ENCODE measurements at regions not wholly inside any gene's neighbourhood (a gene's known extent, or its start where the extent isn't known, plus 50 kb on each side); places are given as distances from the start of the nearest gene placed in this dataset.
"Not testable (repeated sequence)": the region's sequence is repeated elsewhere in the genome, so short reads cannot be mapped to it uniquely, and the experiment has no call there.

DNA sequence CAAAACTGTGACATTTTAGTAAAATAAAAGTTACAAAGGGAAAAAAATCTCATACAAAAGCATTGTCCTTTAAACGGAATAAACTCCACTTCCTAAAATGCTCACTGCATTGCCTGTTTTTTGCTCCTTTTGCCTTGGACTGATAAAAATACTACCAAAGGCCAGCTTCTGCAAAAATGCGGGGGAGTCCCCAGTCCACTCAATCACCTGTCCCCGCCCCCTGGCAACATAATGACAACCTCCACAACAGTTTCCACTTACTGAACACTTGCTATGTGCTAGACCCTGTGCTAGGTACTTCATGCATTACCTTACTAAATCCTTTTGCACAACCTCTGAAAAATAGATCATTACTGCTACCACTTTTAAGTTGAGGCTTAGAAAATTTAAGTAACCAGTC, 172.7 kb upstream of the CCL2 start:
- DNase-seq (ENCODE audit: low read depth) = no peak

- DNase-seq (ENCODE audit: low read depth) = not testable (repeated sequence)
Observed at GRCh38 chr17:34089042-34089441, 166.0 kb upstream of the CCL2 start.

GRCh38 chr17:34090593-34090992, 164.5 kb upstream of the CCL2 start:
- DNase-seq (ENCODE audit: low read depth) = no peak

- DNase-seq (ENCODE audit: low read depth) = no peak
Observed at GRCh38 chr17:34091975-34092374, 163.1 kb upstream of the CCL2 start.

GRCh38 chr17:34095106-34095505, 160.0 kb upstream of the CCL2 start:
- no peak for DNase-seq (ENCODE audit: low read depth)

DNA sequence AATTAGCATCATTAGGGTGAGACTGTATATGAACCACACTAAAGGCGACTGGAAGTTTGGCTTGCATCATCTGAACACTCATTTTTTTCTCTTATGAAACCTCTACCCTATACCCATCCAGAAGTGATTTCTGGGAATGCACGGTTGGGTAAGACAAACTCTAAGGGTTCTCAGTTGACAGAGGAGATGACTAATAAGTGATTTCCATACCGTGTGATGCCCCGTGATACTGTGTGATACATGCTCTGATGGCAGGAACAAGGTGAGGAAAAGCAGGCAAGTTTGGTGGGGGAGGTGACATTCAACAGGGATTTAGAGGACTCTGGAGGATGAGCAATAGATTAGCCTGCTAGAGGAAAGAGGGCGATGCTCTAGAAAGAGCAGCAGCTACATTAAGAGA, 156.4 kb upstream of the CCL2 start:
- no peak for DNase-seq (ENCODE audit: low read depth)

- DNase-seq (ENCODE audit: low read depth) = no peak
Observed at GRCh38 chr17:34099859-34100515, 155.1 kb upstream of the CCL2 start.

DNA sequence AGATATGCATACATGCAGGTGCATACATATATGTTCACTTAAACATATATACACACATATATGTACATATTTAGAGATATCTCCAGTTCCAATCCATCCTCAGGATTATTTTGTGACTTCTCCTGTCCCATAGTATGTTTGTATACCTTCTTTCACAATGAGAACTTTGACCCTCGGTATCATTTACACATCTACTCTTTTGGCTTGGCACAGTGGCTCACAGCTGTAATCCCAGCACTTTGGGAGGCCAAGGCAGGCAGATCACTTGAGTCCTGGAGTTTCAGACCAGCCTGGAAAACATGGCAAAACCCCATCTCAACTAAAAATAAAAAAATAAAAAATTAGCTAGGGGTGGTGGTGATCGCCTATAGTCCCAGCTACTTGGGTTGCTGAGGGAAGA, 148.1 kb upstream of the CCL2 start:
- no peak for DNase-seq (ENCODE audit: low read depth)

- DNase-seq (ENCODE audit: low read depth) = no peak
Observed at GRCh38 chr17:34110315-34110714, 144.8 kb upstream of the CCL2 start.

DNA sequence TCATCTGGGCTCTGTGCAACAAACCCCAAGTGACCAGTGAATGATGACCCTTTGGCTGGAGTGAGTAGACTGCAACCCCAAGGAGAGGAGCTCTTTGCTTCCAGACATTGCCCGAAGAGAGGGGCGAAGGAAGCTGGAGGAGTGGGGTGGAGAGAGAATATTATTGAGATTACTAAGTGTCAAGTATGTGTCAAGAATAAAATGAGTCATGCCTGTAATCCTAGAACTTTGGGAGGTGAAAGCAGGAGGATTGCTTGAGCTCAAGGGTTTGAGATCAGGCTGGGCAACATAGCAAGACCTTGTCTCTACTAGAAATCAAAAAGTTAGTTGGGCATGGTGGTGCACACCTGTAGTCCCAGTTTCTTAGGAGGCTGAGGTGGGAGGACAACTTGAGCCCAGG, 142.0 kb upstream of the CCL2 start:
- DNase-seq (ENCODE audit: low read depth) = no peak

- no peak for DNase-seq (ENCODE audit: low read depth)
Observed at GRCh38 chr17:34114174-34114573, 140.9 kb upstream of the CCL2 start.

GRCh38 chr17:34116306-34116705, 138.8 kb upstream of the CCL2 start:
- DNase-seq (ENCODE audit: low read depth) = no peak

DNA sequence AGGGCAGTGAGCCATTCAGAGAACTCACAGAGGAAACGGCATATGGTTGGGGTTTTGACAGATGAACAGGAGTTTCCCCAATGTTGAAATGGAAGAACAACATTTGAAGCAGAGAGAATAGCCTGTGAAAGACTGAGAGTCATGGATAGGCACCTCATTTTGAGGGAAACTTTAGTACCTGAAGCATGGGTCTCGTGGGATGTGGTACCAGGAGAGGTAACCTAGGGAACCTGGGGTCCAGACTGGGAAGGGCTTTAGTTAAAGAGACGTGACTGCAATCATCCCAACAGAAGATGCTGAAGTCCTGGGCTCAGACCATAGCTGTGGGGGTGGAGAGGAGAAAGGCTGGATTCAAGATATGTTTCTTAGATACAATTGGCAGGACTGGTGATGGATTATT, 137.8 kb upstream of the CCL2 start:
- no peak for DNase-seq (ENCODE audit: low read depth)

DNA sequence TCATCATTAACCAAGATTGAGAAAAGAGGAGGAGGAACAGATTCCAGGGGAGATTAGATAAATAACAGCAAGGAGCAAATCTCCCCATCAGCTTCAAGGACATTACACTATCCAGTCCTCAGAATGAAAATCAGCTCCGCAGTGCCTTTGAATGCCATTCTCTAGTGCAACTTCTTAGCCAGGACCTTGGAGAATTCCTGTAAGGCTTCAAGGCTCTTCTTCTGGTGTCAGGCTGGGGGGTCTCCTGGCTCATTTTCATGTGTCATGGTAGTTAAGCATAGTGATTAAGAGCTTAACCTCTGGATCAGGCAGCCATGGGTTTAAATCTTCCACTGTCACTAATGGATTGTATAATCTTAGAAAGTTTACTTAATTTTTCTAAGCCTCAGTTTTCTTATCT, 137.3 kb upstream of the CCL2 start:
- no peak for DNase-seq (ENCODE audit: low read depth)

DNA sequence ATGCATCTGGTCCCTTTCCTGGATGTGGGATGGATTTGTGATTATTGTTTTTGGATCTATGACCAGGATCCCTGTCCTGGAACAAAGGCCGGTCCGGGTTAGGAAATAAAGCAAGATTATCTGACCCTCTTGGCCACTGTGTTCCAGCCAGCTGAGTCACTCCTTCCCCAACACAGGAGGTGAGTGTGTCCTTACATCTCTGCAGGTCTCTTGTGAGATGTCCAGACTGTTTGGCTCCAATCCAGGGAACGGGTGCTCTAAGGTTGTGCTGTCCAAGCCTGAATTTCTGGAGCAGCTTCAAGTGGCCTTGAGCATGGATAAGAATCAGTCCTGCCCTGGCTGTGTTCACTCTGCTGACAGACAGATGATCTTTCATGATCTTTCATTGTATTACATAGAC, 136.5 kb upstream of the CCL2 start:
- no peak for DNase-seq (ENCODE audit: low read depth)

DNA sequence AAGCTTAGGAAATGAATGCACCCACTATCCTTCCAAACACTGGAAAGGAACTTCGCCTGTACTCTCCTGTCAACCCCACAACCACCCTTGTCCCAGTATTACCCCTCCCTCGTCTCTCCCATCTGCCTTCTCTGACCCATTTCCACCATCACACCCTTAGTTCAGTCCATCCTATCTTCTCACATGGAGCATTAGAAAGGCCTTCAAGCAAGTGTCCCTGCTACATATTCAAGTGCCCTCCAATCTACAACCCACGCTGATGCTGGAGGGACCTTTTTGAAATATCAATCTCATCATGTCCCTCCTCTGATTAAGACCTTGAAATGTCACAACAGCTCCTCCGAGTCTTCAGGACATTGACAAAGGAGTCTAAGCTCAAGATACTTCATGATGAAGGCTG, 133.8 kb upstream of the CCL2 start:
- DNase-seq (ENCODE audit: low read depth) = no peak

- DNase-seq (ENCODE audit: low read depth) = no peak
Observed at GRCh38 chr17:34122515-34122914, 132.6 kb upstream of the CCL2 start.

DNA sequence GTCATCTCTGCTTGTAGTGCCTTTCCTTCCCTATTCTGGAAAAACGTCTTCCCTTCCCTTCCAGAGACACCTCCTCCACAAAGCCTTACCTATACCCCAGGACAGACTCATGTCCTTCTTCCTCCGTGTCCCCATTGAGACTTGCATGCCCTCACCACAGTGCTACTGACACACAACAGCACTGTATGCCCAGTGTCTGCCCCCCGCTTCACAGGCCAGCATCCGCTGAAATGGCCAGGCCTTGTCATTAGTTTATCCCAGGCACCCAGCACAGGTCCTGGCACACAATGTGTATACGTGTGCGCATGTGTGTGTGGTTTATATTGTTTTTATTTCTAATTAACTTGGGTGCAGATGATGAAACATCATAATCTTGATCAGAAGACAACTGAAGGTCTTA, 130.1 kb upstream of the CCL2 start:
- DNase-seq (ENCODE audit: low read depth) = no peak

DNA sequence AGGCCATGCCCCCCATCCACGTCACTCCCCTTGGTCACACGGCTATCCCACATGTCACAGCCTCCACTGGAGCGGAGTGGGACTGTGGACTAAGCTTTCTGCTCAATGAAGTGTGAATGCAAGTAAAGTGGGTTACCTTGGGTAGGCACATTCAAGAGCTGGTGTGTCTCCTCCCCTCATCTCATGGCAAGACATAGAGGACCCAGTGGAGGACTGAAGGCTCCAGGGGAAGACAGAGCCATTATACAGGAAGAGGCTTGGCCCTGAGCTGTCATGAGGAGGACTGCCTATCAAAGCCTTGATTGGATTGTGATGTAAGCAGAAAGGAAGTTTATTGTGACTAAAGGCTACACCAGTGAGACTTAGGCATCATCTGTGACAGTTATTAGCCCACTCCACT, 129.2 kb upstream of the CCL2 start:
- DNase-seq (ENCODE audit: low read depth) = no peak

DNA sequence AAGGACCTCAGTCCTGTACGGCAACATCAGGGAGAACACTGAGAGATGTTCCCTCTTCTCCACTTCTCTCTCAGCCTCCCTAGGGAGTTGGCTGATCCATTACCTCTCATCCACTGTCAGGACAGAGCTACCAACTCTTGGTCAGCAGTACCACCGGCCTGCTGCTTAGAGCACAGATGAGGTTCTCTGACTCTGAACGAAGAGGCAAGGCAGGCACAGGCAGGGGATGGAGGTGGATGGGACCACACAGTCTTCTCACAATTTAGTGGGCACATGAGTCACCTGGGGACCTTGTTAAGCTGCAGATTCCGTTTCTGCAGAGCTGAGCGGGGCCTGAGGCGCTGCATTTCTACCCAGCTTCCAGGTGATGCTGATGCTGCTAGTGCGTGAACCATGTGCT, 128.6 kb upstream of the CCL2 start:
- no peak for DNase-seq (ENCODE audit: low read depth)

DNA sequence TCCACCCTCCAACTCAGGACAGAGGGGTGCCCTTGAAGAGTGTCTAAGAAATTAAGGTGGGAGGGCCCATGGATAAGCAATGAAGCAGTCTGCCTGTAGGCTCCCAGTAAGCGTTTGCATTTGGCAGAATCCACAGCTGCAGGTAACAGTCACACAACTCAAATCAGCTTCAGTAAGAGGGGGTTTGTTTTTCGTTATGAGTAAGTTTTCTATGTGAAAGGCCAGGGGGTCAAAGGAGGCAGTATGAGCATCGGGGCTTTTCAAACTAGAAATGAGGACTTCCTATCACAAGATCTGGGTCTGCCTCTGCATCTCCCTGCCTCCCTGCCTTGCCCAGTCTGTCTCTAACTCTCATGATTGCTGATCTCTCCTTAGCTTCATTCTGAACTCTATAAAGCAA, 128.1 kb upstream of the CCL2 start:
- DNase-seq (ENCODE audit: low read depth) = no peak

DNA sequence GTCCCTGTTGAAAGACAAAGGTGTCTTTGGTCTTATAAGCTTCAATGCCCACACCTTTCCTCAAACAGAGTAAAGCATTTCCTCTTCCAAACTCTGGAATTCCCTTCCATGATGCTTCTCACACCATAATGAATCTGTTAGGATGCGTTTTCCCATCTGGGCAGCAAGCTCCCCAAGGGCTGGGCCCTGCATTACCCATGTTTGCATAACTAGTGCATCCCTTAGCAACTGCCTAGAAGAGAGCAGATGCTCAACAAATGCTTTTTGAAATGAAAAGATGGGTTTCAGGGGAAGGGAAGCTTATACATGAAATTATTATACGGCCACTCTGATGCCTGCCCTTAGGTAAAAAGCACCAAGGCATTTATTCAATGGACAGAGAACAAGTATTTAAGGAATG, 124.5 kb upstream of the CCL2 start:
- no peak for DNase-seq (ENCODE audit: low read depth)

DNA sequence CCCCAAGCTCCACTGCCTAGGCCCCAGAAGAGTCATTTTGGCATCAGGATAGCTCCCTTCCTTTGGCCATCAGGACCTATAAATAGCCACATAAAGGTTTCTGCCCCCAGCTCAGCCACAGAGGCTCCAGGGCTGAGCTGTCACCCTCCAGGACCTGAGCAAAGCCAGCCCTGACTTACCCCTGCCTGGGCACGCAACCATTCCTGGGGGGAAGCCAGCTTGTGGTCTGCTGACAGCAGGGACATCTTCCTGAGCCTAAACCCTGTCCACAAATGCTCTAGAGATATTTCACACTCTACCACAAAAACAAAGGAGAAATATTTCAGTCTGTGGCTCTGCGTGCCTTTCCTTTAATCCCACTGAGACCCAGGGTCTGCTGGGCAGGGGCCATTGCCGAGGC, 123.7 kb upstream of the CCL2 start:
- no peak for DNase-seq (ENCODE audit: low read depth)

- no peak for DNase-seq (ENCODE audit: low read depth)
Observed at GRCh38 chr17:34133350-34133749, 121.7 kb upstream of the CCL2 start.

DNA sequence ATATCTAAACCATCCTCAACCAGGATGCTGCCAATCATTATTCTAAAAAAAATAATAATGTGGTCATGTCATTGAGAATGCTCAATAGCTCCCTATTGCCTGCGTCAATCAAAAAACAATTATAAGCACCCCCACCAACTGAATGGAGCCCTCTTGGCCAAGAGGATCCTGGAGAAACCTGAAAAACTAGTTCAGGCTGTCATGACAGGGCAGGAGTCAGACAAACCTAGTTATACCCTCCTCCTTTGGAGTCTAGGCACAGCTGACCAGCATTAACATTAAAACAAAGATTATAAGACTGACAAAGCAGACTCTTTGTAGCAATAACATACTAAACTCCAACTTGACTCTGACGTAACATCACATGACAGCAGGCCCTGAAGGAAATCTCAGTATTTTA, 119.2 kb upstream of the CCL2 start:
- no peak for DNase-seq (ENCODE audit: low read depth)

Data from stimulated activated CD8-positive, alpha-beta memory T cell treated with anti-CD3 and anti-CD28 coated beads, Interleukin-7, amount 100 ng/mL, for 24 hours (primary cell).